ENCODE measurements at regions not wholly inside any gene's neighbourhood (a gene's known extent, or its start where the extent isn't known, plus 50 kb on each side); places are given as distances from the start of the nearest gene placed in this dataset.
"Not testable (repeated sequence)": the region's sequence is repeated elsewhere in the genome, so short reads cannot be mapped to it uniquely, and the experiment has no call there.

DNA sequence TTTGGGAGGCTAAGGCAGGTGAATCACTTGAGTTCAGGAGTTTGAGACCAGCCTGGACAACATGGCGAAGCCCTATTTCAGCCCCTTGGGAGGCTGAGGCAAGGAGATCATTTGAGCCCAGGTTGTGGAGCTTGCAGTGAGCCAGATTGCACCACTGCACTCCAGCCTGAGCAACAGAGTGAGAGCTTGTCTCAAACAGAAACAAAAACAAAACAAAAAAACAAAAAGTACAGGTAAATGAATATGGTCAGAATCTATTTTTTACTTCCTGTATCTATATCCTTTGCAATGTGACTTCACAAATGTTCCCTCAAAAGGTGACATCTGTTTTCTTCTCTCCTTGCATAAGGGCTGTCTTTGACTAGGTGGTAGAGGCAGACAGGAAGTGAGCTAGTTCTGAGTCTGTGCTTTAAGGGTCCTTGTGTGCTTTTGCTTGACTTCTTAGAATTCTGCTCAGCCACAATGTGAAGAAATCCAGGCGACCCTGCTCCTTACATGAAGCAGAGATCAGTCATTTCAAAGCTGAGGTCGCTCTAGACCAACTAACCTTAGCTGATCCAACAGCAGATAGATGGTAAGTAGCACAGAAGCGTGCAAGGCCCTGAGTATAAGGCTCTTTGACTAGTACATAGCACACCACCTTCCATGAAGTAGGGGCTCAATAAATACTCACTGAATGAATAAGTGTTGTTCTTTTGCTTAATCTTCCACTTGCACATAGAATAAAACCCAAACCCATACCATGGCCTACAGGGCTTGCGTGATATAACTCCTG, 423.2 kb upstream of the PCDH15 start:
- DNase-seq, result no peak

DNA sequence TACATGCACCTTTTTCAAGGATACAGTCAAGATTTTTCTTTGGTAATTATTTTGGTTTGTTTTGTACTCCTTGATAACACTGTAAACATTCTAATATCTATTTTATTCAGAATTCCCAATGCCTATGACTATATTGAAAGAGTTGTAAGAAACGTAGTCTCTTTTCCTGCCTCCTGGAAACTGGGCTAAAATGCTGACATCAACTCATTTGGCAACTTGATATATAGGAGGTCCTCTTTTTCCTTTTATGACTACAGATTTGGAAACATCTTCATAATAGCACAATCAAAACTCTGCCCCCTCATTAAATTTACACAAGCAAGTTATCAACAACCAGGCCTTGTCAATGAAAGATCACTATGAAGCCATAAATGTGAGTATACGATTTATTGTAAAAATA, 422.3 kb upstream of the PCDH15 start:
- DNase-seq, result no peak

DNA sequence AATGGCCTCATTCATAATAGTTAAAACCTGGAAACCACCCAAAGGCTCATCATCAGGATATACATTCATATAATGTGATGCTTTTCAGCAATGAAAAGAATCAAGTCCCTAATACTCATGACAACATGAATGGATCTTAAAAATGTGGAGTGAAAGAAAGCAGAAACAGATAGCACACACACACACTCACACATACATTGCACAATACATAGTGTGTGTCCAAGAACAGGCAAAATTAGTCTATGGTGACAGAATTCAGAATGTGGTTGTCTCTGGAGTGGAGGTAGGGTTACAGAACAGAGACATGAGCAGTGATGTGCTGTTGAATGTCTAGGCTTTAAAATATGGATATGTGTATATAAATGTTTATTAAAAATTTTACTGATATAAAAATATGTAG, 419.9 kb upstream of the PCDH15 start:
- no peak for DNase-seq

DNA sequence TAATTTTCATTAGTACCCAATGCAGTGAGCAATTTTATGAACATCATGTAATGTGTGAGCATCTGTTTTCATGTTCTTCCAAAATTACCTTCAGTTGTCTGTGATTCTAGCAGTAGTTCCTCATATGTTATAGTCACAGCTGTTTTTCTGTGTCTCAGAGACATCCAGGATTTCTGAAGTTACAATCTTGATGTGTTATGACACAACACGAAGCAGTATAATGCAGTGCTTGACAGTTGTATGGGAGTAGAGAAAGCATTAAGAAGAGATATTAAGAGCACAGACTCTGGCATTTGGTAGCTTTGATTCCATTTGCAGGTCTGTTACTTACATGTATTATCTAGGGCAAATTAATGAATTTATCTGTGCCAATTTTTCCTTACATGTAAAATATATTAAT, 414.7 kb upstream of the PCDH15 start:
- DNase-seq, result no peak

DNA sequence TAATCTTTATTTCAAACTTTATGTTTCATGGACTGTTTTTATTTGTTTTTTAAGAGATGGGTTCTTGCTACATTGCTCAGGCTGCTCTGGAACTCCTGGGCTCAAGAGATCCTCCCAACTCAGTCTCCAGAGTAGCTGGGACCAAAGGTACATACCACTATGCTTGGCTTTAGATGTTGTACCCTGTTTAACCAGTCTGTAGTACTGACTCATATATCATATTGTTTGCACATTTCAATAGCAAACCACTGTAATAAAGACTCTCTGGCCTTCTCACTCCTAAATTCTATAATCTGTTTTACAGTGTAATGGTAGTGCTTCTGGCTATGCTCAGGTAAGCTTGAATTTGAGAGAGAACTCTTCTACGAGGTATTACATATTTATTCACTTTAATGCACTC, 413.6 kb upstream of the PCDH15 start:
- no peak for DNase-seq

DNA sequence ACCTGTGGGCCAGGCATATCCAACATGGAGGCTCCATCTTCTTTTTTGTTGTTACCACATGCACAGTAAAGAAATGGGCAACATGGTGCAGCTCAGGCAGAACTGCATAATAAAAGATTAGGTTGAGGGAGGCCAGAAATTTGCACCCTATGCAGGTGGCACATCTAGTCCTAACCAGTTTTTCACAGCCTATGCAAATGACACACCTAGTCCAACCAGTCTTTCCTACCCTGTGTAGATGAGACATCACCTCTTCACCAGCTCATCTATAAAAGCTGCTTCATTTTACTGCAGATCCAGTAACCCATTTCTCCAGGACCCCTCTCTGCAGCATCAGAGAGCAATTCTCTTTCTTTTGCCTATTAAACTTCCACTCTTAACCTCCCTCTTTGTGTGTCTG, 411.0 kb upstream of the PCDH15 start:
- no peak for DNase-seq

DNA sequence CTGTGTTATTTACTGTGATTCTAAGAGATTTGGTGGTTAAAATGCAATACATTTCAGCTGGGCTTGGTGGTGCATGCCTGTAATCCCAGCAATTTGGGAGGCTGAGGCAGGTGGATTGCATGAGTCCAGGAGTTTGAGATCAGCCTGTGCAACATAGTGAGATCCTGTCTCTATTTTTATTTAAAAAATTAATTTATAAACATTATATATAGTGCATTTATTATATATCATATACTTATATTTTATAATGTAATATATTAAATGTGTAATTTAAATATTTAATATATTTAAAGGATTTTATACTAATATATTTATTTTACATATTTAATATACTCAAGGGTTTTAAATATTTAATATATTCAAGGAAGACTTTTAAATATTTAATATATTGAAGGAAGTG, 402.8 kb upstream of the PCDH15 start:
- DNase-seq, result no peak

DNA sequence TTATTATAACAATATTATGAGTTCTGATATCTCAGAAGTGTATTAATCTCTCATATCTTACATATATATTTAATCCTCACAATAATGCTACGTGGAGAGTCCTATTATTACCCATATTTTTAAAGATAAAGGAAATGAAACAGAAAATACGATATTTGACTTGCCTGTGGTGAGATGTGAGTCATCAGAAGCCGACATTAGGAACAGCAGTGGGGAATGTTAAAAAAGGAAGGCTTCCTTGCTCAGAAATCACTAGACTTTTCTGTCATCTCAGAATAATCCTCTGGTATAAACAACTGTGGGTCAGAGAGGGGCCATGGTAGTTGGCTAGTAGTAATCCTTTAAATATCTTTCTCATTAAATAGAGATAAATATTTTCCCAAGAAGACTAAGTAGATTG, 402.3 kb upstream of the PCDH15 start:
- no peak for DNase-seq

DNA sequence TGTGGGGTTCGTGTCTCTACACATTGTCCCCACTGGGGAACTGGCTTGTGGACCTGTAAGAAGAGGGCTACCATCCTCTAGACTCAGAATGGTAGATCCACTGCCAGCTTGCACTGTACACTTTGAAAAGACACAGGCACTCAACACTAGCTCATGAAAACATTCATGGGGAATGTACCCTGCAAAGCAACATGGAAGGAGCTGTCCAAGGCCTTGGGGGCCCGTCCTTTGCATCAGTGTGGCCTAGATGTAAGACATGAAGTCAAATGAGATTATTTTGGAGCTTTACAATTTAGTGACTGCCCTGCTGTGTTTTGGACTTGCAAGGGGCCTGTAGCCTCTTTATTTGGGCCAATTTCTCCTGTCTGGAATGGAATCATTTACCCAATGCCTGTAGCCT, 399.0 kb upstream of the PCDH15 start:
- no peak for DNase-seq

DNA sequence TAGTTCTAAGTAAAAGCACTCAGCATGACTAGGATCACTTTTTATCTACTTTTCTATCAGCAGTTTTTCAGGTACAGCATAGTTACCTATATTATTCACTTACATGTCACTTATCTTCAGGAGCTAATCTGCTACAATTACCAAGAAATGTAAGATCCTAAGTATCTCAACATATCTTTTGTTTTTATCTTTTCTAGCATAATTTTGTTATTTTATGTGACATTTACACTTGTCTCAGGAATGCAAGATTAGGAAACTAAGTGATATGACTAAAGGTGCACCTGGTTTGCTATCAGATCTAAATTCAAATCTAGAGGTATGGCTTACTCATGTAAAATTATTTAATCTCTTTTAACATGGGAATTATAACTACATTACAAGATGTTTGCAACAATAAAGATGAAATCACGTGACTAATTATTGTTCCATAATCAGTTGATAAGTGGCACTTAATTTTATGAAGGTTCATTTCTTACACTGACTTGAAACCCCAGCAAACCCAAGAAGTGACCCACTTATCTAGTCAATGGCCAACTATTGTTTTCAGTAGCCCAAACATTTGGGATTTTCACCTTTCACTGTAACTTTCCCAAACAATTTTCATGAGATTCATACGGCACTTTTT, 390.3 kb upstream of the PCDH15 start:
- no peak for DNase-seq

DNA sequence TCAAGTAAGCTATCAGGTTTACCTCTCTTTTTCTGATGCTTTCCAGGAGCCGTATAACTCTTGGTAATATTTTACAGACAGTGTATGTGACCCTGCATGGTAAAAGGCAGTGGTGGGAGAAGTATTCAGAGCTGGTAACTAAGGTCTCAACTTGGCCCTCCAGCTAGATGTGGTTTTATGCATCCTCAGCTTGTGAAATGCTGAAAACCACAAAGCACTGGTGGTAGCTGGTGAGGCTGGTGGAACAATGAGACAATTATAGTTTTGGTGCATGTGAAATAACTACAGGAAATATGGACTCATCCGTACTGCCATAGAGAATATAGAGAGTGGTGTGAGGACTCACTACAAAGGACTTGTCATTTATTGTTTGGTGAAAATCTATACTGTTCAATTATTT, 383.0 kb upstream of the PCDH15 start:
- no peak for DNase-seq

DNA sequence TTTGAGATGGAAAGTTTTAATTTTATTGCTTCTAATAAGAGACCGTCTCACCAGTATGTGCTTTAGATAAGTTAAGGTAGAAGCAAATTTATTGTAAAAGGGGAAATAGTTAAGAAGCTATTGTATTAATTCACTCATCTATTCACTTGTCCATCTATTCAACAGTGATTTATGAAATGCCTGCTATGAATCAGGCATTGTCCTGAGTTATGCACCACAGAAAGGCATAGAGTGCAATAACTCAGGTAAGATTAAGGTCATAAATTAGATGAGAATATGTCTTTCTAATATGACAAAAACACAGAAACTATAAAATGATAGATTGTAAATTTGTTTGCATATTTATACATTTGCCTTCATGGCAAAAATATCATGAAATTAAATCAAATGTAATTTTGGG, 379.3 kb upstream of the PCDH15 start:
- DNase-seq, result no peak

DNA sequence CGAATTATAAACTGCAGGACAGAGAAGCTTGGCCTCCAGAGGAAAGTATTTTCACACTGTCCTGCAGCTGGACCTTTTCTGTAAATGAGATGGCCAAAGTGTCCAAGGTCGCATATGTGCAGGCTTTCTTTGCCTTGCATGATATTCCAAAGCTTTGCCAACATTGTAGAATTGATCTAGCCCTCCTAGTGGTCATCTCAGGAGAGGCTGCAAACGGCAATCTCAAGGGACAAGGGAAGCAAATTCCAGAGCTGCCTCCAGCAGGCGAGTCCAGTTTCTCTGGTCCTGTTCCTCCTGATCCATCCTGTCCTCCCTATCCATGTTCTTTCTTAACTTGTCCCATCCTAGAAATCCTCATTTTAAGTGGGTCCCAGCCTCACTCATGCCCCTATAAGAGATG, 373.4 kb upstream of the PCDH15 start:
- no peak for DNase-seq

DNA sequence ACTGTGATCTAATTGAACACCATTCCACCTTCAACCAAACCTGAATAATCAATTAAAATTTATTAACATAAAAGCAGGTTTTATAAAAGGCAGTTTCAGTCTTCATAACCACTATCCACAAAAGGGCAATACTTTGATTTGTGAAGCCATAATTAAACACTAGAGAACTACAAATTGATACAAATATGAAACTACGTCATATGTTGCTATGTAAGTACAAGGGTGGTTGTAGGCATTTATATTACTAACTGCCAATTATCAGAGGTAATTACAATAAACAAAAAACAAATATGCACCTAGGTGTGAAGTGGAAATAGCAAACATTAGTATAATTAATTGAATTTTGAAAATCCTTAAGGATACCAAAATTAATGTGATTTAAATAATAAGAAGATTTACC, 368.5 kb upstream of the PCDH15 start:
- no peak for DNase-seq

DNA sequence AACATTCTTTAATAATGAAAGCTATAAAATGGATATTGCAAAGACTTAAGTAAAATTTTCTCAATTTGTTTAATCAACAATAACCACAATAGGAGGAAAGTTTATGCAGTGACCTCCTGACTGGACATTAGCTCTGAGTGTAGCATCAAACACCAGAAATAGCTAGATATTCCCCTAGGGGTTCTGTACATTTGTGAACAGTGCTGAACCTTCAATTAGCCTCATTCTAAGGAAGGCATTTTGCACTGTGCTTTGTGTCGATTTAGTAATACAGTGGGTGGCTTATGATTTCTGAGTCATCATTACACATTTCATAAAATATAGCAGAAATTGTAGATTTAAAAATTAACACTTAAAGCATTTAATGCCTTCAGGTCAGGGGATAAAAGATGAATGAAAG, 367.3 kb upstream of the PCDH15 start:
- no peak for DNase-seq

DNA sequence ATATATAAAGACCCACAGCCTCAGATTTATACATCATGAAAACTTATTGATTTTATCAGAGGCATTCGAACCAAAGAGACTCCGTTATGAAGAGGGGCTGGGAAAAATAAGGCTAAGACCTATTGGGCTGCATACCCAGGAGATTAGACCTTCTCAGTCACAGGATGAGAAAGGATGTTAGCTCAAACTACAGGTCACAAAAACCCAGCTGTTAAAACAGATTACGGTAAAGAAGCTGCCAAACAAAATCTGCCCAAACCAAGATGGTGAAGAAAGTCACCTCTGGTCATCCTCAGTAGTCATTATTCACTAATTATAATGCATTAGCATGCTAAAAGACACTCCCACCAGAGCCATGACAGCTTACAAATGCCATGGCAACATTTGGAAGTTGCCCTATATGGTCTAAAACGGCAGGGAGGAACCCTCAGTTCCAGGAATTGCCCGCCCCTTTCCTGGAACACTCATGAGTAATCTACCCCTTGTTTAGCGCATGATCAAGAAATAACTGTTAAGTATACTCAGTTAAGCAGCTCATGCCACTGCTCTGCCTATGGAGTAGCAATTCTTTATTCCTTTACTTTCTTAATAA, 362.5 kb upstream of the PCDH15 start:
- no peak for DNase-seq

DNA sequence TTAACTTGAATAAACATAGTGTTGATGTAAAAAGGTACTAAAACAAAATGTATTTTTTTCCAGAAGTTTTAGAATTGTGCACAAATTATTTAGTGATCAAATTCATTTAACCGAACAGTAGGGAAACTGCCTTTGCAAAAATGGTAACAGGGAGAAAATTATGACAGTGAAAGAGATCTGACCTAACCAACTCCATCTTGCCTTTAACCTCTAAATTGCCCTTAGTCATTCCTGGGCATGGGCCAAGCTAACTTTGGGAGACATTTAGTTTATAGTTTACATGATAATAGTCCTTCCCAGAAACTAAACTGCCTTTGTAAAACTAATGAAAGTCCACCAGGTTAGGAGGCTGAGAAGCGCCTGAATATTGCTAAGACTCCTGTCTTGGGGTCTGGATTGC, 361.3 kb upstream of the PCDH15 start:
- not testable (repeated sequence) for DNase-seq

DNA sequence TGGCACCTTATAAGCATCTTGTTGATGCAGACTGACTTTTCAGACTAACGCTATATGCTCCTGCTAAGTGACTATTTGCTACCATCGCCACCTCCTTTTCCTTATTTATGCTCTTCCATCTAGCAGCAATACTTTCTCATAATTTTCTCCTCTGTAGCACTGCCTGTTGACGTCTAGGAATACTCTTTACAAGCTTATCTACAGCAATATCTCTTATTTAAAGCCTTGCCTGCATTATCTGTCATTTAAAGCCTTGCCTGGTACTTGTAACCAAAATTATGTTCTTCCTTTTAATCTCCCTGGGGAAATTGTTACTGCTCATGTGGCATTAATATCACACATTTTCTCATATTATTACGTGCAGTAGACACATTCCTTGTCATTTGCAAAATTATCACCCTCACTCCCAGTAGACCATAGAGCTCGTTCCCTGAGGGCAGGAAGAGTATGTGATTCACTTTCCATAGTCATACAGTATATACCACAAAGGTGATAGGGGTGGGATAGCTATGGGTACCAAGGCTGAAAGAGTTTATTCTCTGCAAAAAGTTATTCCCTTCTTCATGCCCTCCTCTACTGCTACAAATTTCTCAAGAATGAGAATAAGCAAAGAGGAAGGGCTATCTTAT, 359.7 kb upstream of the PCDH15 start:
- DNase-seq, result no peak

DNA sequence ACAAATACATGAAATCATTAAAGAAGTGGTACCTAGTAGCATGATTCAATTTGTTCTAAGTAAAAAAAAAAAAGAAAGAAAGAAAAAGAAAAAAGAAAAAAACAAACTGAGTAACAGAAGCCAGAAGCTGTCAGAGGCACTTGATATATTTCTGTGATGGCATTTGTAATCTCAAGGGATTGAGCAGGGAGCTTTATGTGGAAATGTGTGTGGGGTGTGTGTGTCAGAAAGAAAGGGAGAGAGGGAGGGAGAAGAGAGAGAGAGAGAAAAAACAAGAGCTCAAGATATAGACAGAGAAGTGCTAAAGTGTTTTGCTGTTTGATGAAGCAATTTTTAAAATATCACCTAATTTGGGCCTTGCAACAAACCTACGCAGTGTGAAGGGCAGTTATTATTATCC, 357.6 kb upstream of the PCDH15 start:
- no peak for DNase-seq

DNA sequence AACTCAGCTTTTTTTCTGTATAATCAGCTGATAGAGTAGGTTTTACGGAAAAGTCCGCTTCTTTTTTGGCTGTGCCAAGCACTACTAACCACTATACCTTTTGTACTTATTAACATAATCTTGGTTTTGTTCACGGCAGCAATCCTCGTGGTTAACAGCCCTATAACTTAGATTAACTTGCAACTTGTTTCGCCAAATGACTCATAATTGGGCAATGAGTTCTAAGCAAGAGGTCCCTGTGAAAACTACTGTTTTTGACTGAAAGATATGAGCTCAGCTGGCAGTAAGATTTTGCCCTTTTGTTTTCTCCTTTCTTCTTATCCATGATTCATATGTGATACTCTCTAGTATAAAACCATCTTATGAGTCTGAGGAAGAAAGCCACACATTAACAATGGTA, 345.0 kb upstream of the PCDH15 start:
- no peak for DNase-seq

DNA sequence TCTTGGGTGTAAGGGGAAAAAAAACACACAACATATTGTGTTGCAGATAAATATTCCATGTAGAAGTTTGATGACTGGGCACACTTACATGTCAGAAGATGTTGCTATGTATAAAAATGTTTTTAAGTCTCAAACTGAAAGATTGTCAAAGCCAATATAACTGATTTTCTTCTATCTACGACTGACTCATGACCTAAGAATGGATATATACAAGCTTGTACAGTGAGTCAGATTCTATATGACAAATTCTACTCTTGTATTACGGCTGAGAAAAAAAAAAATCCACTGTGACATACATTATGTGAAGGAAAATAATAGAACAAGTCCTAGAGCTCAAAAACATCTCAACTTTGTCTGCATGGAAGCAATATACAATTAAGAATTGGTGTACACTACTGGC, 343.0 kb upstream of the PCDH15 start:
- DNase-seq, result no peak

DNA sequence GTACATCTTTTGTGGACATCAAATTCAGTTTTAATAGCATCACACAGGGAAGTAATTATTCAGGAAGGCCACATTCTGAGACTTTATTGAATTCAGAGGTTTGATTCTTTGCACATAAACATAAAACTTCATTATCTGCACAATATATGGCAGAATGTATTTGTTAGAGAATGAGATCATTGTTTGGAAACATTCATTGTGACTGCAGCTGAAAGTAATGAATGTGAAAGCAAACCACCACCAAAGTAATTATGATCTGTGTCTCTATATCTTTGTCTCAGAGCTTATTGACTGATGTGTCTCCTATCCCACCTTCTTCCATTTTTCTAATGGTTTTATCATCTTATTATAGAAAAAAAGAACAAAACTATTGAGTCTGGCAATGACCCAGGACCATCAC, 340.9 kb upstream of the PCDH15 start:
- no peak for DNase-seq

DNA sequence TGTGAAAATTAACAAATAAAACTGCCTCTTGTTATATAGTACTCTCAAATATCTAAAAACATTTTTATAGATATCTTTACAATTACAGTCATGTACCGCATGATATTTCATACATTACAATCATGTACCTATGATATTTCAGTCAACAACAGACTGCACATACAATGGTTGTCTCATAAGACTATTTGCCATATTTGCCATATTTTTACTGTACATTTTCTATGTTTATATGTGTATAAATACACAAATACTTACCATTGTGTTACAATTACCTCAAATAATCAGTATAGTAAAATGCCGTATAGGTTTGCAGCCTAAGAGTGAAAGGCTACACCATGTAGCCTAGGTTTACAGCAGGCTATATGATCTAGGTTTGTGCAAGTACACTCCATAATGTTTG, 336.0 kb upstream of the PCDH15 start:
- DNase-seq, result no peak

DNA sequence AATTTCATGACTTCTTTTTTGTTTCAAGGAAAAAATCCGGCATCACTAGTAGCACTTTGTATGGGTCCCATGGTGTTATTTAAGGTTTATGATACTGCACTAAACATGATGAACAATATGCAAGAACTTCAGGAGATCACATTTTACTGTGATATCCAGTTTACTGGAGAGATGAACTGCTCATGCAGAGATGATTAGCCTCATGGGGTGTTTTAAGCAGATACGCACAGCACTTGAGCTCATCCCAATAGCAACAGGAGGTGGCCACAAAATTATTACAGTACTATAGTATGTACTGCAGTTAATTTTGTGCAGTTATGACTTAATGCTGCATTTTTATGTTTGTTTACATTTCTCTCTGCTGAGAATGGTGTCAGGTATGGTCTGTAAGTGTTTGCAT, 303.7 kb upstream of the PCDH15 start:
- no peak for DNase-seq

Data from DMS79 (cell line).